Activated naive CD4-positive, alpha-beta T cell (primary cell): ENCODE measurements at regions not wholly inside any gene's neighbourhood (a gene's known extent, or its start where the extent isn't known, plus 50 kb on each side); places are given as distances from the start of the nearest gene placed in this dataset.
"Not testable (repeated sequence)": the region's sequence is repeated elsewhere in the genome, so short reads cannot be mapped to it uniquely, and the experiment has no call there.

Experiments
- DNase-seq, 4 experiments: peaks; one replicate each; lab custom pipeline; 2025; lab: John Stamatoyannopoulos, UW

DNA sequence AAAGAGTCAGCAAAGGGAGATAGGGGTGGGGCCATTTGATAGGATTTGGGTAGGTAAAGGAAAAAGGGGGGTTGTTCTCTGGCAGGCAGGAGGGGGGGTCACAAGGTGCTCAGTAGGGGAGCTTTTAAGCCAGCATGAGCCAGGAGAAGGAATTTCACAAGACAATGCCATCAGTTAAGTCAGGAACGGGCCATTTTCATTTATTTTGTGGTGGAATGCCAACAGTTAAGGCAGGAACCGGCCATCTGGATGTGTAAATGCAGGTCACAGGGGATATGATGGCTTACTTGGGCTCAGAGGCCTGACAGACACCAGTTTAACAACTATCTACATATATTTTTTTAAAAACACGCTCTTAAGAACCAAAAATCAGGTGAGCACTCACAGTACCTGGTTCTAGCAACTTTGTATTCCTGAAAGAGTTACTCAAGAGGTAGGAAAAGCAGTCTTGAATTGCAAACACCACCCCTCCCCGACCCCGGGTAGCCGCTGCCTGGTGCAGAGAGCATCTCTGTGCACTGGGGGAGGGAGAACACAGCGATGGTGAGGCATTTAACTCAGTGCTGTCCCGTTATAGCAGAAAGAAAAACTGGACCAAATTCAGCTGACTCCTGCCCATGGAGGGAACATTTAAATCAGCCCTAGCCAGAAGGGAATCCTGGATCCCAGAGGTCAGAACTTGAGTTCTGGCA is 414.5 kb upstream of the KLHL29 start:
- no peak for DNase-seq

DNA sequence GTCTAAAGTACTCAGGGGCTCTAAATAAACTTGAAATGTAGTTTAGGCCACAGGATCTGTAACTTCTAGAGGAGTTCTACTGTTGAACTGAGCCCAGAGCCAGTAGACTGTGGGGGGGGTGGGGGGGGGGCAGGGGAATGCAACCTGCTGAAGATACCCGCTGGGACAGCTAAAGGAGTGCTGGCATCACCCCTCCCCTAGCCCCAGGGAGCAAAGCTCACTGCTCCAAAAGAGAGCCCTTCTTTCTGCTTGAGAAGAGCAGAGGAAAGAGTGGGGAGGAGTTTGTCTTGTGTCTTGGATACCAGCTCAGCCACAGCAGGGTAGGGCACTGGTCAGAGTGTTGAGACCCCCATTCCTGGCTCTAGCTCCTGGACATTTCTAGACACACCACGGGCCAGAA is 414.0 kb upstream of the KLHL29 start:
- no peak for DNase-seq

DNA sequence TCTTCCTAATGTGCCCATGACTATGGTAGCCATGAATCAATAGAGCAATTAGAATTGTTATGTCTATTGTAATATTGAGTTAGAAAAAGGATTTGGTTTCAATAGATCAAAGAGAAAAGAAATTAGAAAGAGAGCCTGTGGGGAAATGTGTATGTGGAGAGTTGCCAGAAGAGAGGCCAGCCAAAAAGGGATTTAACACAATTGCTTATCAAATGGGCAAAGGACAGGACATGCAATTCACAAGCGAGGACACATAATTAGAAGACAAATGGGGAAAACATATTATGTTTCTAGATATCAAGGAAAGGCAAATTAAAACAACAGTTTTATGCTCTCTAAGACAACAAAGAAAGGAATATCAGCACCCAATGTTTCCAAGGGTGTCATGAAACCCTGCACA is 403.2 kb upstream of the KLHL29 start:
- DNase-seq: no peak

DNA sequence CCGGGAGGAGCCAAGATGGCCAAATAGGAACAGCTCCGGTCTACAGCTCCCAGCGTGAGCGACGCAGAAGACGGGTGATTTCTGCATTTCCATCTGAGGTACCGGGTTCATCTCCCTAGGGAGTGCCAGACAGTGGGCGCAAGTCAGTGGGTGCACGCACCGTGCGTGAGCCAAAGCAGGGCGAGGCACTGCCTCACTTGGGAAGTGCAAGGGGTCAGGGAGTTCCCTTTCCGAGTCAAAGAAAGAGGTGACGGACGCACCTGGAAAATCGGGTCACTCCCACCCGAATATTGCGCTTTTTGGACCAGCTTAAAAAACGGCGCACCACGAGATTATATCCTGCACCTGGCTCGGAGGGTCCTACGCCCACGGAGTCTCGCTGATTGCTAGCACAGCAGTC is 400.8 kb upstream of the KLHL29 start:
- not testable (repeated sequence) for DNase-seq

DNA sequence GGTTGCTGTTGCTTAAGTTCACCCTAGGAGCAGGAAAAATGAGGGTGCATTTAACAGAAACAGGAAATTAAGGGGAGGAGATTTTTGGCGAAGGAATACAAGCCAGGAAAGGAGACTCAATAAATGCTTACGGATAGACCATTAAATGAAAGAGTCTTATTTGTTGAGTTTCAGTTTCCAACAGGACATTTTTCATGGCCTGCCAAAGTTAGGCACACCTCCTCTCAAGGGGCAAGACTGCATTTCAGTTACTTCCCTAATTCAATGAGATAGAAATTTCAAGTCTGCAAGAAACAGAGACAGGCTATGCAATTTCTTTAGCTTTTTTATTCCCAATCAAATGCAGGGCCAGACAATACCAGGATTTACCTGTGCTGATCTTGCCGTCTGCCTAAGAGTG is 394.7 kb upstream of the KLHL29 start:
- DNase-seq: no peak

DNA sequence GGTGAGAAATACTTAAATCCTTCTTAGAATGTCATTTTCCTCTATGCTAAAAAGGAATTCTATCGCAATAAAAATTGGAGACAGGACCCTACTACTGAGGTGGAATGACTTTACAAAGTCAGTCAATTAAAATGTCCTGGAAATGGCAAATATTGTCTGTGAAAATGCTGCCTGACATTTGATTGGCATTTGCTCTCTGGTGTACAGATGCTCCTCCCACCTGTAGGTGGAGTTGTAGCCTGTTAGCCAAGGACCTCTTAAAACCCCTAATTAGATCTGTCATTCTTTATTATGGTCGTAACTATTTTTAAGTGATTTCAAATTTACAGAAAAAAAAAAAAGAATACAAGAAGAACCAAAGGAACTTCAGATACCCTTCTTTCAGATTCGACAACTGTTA is 393.1 kb upstream of the KLHL29 start:
- DNase-seq: no peak

DNA sequence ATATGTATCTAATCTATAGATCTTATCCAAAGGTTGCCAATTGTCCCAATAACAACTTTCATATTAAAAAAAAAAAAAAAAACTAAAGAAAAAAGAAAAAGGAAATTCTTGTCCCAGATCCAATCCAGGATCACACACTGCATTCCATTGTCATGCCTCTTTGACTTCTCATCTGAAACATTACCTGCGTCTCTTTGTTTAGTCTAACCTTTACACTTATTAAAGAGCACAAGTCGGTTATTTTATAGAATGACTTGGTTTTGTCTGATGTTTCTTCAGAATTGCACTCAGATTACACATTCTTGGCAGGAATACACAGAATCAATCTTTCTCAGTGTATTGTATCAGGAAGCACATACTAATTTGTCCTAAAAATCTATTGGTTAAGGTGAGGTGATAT is 392.5 kb upstream of the KLHL29 start:
- no peak for DNase-seq

DNA sequence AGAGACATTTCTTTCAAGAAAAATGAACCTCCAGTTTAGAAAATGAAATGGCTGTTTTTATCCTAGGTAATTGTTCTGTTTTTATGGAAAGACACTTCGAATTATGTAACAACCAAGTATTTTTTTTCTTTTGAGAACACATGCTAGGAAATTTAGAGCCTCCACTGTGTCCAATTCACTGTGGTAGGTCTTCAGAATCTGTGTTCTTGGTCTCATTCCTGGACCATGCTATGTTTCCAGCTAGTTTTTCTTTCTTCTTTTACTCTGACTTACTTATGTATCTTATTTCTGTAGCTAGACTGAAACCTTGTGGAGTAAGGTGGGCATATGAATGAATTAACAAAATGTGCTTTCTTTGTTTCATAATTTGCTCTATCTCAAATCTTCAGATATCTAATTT is 391.7 kb upstream of the KLHL29 start:
- no peak for DNase-seq

DNA sequence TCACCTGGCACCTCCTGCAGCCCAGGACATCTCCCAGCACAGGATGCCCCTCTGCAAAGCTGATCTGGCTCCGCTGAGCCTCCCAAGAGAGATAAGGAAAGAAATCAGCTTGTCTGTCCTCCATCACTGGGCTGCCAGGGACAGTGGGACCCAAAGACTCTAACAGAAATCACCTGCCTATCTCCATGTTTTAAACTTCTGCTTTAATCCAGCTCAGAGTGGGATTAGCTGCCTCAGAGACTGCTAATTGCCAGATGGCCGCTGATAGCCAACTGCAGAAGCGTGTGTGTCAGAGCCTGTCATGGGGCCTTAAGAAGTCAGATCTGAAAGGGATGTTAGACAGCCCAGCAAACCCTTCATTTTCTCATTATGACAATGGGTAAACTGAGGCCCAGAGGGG is 389.4 kb upstream of the KLHL29 start:
- no peak for DNase-seq

DNA sequence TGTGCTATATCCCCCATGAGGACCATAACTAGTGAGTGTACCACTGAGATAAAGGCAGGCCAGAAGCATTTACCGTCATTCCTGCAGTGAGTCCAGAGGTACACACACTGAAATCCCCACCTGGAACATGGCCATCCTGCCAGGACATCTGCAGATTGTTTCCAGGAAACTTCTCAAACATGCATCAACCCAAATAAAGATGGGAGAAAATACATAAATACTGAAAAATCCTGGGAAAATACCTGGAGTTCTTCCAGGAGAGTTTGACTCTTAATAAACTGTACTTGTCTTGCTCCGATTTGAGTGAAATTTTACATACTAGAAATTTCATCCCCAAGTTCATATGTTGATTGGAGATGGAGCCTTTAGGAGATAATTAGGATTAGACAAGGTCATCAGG is 388.1 kb upstream of the KLHL29 start:
- DNase-seq: no peak

DNA sequence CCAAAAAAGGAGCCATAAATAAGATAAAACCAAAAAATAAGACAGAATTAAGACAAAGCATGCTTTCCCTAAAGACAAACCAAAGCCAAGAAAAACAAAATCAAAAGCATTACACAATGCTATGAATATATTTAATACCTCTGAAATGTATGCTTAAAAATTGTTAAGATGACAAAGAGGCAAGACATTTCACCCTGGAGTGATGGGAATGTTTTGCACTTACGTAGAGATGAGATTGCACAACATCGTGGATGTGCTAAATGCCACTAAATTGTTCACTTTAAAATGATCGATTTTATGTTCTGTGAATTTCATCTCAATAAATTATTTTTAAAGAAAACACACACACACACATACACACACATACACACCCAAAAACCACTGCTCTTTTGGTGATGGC is 386.6 kb upstream of the KLHL29 start:
- DNase-seq: no peak

DNA sequence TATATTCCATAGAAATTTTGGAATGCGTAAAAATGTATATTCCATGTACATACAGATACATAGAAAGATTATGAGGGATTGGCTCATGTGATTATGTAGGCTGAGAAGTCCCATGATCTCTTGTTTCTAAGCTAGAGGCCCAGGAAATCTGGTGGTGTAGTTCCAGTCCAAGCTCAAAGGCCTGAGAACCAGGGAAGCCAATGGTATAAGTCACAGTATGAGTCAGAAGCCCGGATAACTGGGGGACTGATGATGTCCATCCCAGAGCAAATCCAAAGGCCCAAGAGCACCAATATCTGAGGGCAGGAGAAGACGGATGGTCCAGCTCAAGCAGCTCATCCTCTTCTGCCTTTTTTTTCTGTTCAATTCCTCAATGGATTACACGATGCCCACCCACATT is 385.0 kb upstream of the KLHL29 start:
- DNase-seq: no peak

DNA sequence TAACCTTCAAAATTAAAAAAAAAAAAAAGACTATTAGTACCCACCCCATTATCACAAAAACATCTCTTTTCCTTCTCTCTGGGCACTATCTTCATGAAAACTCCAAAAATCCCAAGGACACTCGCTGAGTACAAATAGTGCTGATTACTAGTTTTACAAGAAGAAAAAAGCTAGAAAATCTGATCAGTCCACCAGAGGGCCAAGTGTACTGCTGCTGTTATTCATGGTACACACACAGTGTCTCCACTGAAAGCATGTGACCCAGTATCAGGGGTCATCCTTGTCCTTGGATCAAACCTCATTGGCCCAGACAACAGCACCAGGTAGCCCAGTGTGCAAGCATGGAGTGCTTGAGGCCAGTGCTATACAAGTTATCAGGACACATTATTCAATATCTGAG is 382.7 kb upstream of the KLHL29 start:
- no peak for DNase-seq

DNA sequence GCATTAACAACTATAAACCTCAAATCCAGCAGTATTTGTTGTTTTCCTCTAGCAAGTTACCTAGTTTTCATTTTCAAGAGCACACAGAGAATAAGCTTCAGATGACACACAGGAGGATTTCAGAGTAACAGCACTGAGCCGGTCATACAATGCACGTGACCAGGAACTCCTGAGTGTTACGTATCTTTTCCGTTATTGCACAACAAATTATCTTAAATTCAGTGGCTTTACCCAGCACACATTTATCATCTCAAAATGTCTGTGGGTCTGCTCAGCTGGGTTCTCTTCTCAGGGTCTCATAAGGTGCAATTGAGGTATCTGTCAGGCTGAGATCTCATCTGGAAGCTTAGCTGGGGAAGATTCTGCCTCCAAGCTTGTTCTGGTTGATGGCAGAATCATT is 379.5 kb upstream of the KLHL29 start:
- no peak for DNase-seq

DNA sequence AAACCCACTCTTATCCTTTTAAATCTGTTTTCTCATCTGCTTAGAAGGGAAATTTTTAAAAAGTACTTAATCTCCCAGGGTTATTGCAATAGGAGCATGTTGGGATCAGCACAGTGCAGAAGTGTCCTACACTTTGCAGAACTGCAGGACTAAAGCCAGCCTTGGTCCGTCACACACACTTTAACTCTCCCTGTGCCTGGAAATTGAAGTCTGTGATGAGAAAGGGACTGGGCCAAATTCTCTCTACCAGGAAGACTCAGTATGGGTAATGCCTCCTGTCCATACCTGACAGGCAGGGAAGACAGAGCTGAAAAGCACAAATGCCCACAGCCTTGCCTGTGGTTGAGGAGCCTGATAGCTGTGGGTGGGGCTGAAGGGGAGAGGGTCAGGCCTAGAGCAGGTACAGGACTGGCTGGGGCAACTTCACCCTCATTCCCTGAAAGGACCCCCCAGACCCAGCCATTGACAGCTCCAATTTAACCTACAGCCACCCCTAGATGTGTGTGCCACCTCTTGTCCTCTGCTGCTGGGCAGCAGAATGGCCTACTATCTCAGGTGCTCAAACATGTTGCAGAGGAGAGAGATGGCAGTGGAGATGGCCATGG is 377.2 kb upstream of the KLHL29 start:
- DNase-seq: no peak

DNA sequence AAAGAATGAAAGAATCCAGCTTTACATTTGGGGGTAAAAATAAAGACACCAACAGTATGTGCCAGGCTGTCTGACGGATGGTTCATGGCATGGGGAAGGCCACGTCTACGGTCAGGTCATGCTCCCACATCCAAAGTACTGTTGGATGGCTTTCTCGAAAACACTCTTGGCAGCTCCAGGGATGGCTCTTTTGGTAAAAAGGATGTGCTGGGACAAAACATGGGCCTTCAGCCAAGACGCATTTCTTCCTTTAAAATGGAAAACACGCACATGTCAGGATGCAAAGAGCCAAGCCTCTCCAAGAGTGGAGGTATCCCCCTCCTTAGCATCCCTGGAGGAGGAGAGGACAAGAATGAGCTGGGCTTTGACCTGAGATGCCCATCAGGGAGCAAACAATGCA is 376.5 kb upstream of the KLHL29 start:
- no peak for DNase-seq

DNA sequence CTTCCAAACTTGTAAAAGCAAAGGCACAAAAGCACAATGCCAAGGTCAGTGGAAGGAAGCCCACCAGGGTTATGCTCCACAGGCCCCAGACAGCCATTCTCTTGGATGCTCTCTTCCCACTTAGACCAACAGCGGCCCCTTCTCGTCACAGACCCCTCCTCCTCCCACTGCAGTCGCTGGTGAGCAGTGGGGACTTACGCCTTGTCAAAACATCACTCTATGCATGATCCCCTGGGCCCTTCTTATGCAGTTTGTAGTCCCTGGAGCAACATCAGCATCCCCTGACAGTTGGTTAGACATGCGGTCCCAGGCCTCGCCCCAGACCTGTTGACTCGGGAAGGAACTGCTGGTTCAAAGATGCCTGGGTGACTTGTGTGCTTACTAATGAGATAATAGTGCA is 376.0 kb upstream of the KLHL29 start:
- DNase-seq: no peak

DNA sequence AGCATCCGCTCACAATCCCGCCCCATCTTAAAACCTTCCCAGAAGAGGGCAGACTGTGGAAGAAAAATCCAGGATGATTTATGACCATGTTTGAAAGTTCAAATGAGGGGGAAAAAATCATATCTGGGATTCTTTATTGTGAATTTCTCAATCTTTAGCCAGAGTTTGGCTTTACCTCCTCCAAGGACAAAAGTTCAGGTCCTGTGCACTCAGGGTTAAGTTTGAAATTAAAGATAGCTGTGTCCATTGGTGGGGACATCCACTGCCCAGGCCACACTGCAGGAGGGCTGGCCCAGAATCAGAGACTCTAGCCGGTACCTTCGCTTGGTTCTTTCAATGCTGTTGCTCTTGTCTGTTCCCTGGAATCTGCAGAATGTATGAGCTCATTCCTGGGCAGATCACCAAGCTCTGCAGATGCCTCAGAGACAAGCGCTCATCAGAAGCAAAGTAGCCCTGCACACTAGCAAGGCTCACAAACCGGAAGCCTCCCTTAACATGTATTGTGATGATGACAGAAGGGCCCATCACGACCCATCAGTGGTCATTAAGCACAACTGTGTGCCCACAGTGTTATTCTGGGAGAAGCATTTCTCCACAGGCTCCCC is 375.3 kb upstream of the KLHL29 start:
- DNase-seq: no peak

DNA sequence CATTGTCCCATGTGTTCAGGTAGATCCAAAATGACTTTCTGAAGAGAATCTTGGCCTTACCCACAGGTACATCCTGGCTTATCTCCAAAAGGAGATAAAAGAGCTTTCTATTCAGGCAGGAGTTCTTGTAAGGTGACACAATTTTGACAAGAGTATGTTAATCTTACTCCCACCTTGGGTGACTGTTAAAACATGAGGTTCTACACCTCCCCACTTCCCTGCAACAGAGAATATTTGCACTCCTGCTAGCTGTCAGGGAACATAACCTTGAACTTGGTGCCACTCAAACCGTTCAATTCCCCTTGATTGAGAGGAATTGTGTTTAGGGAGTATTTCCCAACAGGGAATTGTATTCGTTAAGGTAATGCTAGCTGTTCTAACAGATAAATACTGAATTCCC is 372.5 kb upstream of the KLHL29 start:
- no peak for DNase-seq

DNA sequence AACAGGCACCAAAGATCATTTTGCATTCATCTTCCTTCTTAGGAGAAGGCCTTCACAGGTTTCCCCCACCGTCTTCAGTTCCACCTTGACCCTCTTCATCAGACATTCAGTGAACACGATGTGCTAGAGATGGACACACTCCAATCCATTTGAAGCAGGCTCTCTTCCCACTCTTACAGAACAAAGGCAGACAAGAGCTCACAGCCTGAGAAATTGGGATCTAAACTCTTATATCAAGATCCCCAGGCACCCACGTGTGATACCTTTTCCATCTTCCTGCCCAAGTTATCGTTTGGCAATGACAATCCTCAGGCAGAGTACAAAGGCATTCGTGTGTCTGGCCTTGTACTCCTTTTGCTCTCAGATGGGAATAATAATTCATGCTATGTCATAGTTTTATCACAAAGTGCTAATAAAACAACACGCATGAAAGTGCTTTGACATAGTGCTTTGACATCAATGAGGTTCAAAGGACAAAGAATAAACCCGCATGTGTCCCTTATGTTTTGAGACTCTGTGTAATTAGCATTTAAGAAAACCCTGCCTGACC is 369.3 kb upstream of the KLHL29 start:
- no peak for DNase-seq

DNA sequence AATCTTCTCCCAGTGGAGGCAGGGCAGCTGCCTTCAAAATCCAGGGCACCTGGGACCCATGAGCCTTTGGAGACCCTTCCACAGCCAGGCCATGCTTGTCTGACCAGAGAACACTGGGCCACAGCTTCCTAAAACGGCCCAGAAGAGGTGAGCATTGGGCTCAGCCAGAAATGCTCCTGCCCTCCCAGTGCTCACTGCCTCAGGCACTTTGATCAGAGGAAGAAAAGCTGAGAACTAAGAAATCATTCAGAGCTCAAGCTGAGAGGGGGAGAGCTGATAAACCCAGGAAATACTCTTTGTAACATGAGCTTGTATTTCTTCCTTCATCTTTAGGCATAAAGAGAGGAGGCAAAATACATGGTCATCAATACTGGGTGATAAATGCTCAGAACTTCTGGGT is 365.5 kb upstream of the KLHL29 start:
- DNase-seq: no peak

DNA sequence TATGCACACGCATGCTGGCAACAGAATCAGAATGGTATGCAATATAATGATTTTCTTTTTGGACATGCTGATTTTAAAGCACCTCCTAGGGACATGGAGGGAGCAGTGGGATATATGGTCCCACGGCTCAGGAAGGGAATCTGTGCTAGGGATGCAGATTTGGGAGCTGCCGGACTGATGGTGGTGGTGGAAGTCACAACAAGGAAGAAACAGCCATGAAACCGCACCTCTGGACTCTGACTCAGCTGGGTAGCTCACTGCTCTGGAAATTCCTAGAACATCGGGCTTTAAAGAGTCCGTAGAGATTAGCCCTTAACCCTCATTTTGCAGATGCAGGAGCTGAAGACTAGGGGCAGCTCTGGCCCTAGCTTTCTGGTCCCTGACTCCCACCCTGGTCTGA is 364.3 kb upstream of the KLHL29 start:
- no peak for DNase-seq

DNA sequence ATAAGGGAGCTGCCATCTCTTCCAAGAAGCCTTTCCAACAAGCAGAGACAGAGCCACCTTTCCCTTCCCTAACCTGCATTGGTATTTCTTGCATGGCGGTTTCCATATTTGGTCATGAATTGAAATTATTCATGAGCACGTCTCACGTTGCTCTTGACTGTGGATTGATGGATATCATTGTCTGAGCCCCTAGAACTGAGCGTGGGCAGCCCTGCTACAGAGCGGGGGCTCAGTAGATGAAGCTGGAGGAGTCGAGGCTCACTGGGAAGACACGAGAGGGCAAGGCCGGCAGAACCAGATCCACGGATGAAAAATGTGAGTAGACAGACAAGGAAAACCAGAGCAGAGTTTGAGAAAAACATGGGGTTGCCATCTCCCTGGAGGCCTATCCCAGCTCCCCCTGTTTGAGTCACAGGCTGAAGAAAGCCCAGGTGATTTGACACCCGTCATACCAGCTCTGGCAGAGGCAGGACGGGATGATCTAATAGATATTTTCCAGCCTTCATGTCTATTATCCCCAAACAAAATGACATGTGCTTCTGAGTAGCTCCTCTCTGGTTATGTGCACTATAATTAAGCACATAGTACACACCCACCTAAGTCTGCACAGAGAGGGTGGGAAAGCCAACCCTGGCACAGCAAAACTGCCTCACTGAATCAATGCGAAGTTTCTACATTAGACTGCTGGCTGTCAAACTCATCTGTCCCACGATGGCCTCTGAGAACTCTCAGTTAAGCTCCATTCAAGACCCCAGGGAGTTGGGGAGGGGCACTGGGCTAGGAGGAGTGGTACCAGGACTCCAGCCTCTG is 363.5 kb upstream of the KLHL29 start:
- no peak for DNase-seq
